ENCODE measurements at regions not wholly inside any gene's neighbourhood (a gene's known extent, or its start where the extent isn't known, plus 50 kb on each side); places are given as distances from the start of the nearest gene placed in this dataset.
A peak's percentile ranks its signal among the peaks of the same experiment; 100 is the strongest.

DNA sequence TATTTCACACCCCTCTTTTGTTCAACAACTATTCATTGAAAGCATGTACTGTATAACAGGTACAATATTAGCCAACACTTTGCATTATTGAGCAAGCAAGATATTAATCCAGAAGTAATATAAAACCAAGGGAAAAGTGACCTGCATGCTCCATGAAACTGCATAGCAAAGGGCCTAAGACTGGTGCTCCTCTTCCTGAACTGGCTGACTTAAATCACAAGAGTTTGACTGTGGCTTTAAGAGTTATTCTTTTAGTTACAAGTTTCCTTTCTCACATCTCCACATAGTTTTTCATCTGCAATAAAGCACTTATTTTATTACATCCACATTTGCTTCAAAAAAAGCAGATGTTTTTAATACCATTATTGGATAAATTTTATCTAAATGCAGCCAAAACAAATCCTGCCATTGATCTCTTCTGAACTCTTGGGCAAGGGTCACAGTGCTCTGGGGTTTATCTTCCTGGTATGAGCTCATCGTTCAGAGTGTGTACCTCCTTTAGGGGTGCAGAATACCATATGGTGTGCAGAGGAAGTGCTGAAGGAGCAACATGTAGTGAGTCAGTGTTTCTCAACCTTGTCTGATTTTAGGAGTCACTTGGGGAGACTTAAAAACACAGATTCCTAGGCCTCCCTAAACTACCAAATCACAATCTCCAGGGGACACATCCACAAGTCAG lies 1225.9 kb upstream of the MAP3K7 start:
- H3K9me3 ChIP-seq (ENCODE audit: control insufficient read depth in 4 of 4, low read length in 3 of 4), result no peaks in the 10 kb centered on the region
- no peak for TF ChIP-seq HNF4G (IDR thresholded peaks at IDR 0.05)
- peak; percentile 64 to 80 for TF ChIP-seq RXRA (IDR thresholded peaks at IDR 0.05)
- TF ChIP-seq NR2F2 (IDR thresholded peaks at IDR 0.05), result no peak
- TF ChIP-seq HNF4A (conservative IDR thresholded peaks at IDR 0.05), result peak in 1 of 2 donors; percentile 44
- TF ChIP-seq JUND (IDR thresholded peaks at IDR 0.05), result peak; percentile 54 to 70
- TF ChIP-seq, protein P1, sequence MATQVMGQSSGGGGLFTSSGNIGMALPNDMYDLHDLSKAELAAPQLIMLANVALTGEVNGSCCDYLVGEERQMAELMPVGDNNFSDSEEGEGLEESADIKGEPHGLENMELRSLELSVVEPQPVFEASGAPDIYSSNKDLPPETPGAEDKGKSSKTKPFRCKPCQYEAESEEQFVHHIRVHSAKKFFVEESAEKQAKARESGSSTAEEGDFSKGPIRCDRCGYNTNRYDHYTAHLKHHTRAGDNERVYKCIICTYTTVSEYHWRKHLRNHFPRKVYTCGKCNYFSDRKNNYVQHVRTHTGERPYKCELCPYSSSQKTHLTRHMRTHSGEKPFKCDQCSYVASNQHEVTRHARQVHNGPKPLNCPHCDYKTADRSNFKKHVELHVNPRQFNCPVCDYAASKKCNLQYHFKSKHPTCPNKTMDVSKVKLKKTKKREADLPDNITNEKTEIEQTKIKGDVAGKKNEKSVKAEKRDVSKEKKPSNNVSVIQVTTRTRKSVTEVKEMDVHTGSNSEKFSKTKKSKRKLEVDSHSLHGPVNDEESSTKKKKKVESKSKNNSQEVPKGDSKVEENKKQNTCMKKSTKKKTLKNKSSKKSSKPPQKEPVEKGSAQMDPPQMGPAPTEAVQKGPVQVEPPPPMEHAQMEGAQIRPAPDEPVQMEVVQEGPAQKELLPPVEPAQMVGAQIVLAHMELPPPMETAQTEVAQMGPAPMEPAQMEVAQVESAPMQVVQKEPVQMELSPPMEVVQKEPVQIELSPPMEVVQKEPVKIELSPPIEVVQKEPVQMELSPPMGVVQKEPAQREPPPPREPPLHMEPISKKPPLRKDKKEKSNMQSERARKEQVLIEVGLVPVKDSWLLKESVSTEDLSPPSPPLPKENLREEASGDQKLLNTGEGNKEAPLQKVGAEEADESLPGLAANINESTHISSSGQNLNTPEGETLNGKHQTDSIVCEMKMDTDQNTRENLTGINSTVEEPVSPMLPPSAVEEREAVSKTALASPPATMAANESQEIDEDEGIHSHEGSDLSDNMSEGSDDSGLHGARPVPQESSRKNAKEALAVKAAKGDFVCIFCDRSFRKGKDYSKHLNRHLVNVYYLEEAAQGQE (IDR thresholded peaks at IDR 0.05), result no peak
- TF ChIP-seq RAD21 (IDR thresholded peaks at IDR 0.05), result no peak
- no peak overlapping the region for H3K9ac ChIP-seq (ENCODE audit: low read depth in 1 of 2, low read length in 2 of 2)
- H3K27ac ChIP-seq (ENCODE audit: low read depth in 1 of 2, low read length in 2 of 2), result no peak overlapping the region
- H3K36me3 ChIP-seq (ENCODE audit: control insufficient read depth in 4 of 4, insufficient read depth in 3 of 4, low read depth in 1 of 4, low read length in 3 of 4), result no peaks in the 10 kb centered on the region
- peaks cover 0 to 7% (median 2%) of the 10 kb centered on the region in 4 donors for H3K4me1 ChIP-seq (ENCODE audit: control insufficient read depth in 4 of 4, insufficient read depth in 4 of 4, low read length in 3 of 4)
- DNase-seq (ENCODE audit: low spot score), result no peak
- WGBS, result 0% methylated on average over 1 of the region's 1 CpG
- no peaks in the 10 kb centered on the region for H3K27me3 ChIP-seq (ENCODE audit: control insufficient read depth in 4 of 4, insufficient read depth in 4 of 4, low read length in 3 of 4)
- H3K4me3 ChIP-seq (ENCODE audit: low read depth in 1 of 3, low read length in 3 of 3), result no peak overlapping the region

DNA sequence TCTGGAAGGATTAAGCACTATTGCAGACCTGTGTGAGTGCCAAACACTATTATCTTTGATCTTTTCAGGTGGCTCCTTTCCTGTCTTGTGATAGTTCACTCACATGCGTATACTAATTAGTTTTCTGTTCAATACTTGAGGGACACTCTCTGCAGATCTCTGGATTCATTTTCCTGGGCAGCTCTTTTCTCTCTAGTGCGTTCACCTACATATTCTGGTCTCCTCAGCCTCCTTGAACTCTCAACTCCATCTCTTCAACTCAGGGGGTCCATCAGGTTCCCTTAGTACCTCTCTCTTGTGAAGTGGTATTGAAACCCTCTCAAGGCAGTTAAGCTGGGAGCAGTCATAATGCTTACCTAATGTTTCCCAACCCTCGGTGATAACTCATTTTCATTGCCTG lies 1218.1 kb upstream of the MAP3K7 start:
- TF ChIP-seq, protein P2, sequence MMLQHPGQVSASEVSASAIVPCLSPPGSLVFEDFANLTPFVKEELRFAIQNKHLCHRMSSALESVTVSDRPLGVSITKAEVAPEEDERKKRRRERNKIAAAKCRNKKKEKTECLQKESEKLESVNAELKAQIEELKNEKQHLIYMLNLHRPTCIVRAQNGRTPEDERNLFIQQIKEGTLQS (IDR thresholded peaks at IDR 0.05), result no peak
- TF ChIP-seq EGR1 (IDR thresholded peaks at IDR 0.05; ENCODE audit: low read depth in 2 of 2) (no peak), NR2F2 (IDR thresholded peaks at IDR 0.05) (no peak), GABPA (IDR thresholded peaks at IDR 0.05 in 1 of 2, conservative IDR thresholded peaks at IDR 0.05 in 1 of 2) (no peak), YY1 (IDR thresholded peaks at IDR 0.05) (no peak), RAD21 (IDR thresholded peaks at IDR 0.05) (no peak)
- TF ChIP-seq, protein P1 (IDR thresholded peaks at IDR 0.05), result no peak
- H3K27me3 ChIP-seq (ENCODE audit: control insufficient read depth in 4 of 4, insufficient read depth in 4 of 4, low read length in 3 of 4), result no peaks in the 10 kb centered on the region
- no peaks in the 10 kb centered on the region for H3K9me3 ChIP-seq (ENCODE audit: control insufficient read depth in 4 of 4, low read length in 3 of 4)
- H3K36me3 ChIP-seq (ENCODE audit: control insufficient read depth in 4 of 4, insufficient read depth in 3 of 4, low read depth in 1 of 4, low read length in 3 of 4), result no peaks in the 10 kb centered on the region
- WGBS, result 84% methylated on average over 3 of the region's 3 CpGs
- no peak overlapping the region for H3K4me3 ChIP-seq (ENCODE audit: low read depth in 1 of 3, low read length in 3 of 3)
- no peaks in the 10 kb centered on the region for H3K4me1 ChIP-seq (ENCODE audit: control insufficient read depth in 4 of 4, insufficient read depth in 4 of 4, low read length in 3 of 4)
- no peak overlapping the region for H3K27ac ChIP-seq (ENCODE audit: low read depth in 1 of 2, low read length in 2 of 2)
- H3K9ac ChIP-seq (ENCODE audit: low read depth in 1 of 2, low read length in 2 of 2), result no peak overlapping the region
- DNase-seq (ENCODE audit: low spot score), result no peak

Data from liver (tissue), 7 donors.